ENCODE measurements at regions not wholly inside any gene's neighbourhood (a gene's known extent, or its start where the extent isn't known, plus 50 kb on each side); places are given as distances from the start of the nearest gene placed in this dataset.

DNA sequence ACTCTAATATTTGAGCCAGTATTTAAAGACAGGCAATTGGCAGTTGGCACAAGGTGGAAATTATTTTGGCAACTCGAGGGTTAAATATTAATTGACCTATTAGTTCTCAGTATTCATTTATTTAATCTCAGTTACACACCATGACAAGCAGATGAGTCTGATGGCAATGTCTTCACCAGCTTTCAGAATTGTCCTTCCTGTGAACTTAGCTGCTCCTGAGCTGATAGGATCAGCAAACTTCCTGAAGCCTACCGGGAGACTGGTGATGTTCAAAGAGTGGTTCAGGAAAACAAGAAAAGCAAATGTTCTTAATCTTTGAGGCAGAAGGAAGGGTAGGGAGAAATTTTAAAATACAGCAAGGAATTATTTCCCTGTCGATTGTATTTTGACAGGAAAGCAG lies 522.2 kb downstream of the SOX2 start:
- Mint-ChIP-seq H3K36me3 (ENCODE audit: low read depth) (no peaks in the 10 kb centered on the region), H3K4me3 (no peak overlapping the region), H3K9me3 (no peaks in the 10 kb centered on the region), H3K27me3 (ENCODE audit: low read depth) (no peaks in the 10 kb centered on the region), H3K4me1 (ENCODE audit: low read depth) (no peaks in the 10 kb centered on the region), H3K27ac (no peak overlapping the region)
- DNase-seq (ENCODE audit: low spot score) = no peak

DNA sequence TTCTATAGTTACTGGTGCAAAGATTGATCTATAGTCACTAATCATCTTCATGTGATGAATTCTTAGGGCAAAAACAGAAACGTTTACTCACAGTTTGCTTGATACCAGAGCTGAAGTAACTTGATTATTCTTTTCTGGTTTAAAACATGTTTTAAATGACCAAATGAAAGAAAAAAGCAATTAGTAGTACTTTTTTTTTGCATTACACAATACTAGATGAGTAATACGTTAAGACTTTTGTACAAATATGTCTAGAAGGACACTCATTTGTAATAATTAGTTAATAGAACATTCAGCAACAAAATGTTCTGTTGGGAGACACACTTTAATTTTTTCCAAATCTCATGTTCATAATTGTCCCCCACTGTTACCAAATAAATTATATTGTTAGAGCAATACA lies 523.2 kb downstream of the SOX2 start:
- no peaks in the 10 kb centered on the region for H3K4me1 Mint-ChIP-seq (ENCODE audit: low read depth)
- H3K9me3 Mint-ChIP-seq = no peaks in the 10 kb centered on the region
- DNase-seq (ENCODE audit: low spot score) = no peak
- H3K4me3 Mint-ChIP-seq = no peak overlapping the region
- no peak overlapping the region for H3K27ac Mint-ChIP-seq
- no peaks in the 10 kb centered on the region for H3K36me3 Mint-ChIP-seq (ENCODE audit: low read depth)
- no peaks in the 10 kb centered on the region for H3K27me3 Mint-ChIP-seq (ENCODE audit: low read depth)

DNA sequence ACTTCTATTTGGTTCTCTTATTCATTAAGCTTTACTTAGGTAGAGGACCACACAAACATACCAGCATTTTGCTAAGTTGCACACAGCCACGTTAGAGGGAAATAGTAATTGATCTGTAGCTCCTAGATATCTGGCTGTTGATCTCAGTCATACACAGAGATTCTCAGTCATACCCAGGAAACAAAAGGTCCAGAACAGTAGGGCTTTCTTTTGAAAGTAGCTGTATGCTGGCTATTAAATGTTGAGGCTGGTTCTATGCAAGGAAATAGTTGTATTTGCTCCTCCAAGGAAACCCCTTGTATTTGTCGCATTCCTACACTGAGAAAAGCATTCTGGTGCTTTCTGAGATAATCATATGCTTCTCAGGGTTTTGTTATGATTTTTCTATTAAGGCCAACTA lies 523.8 kb downstream of the SOX2 start:
- H3K36me3 Mint-ChIP-seq (ENCODE audit: low read depth) = no peaks in the 10 kb centered on the region
- DNase-seq (ENCODE audit: low spot score) = no peak

DNA sequence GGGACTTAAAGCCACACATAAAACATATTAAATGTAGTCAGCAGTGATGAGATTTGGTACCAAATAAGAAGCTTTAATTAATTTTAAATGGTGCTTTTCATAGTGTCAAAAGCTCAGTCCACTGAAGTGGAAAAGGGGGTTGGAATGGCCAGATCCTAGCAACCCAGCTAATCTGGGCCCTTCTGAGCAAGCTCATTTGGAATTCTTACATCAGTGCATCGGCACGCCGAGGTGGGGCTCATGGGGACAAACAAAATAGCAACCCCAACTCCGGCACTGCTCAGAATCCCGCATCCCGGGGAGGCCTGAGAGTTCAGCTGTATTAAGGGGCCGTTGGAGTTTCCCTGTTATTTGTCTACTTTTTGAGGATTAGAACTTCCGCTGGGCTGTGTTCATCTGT lies 526.4 kb downstream of the SOX2 start:
- no peak overlapping the region for H3K4me3 Mint-ChIP-seq
- H3K4me1 Mint-ChIP-seq (ENCODE audit: low read depth) = no peaks in the 10 kb centered on the region
- H3K27ac Mint-ChIP-seq = no peak overlapping the region
- H3K9me3 Mint-ChIP-seq = no peaks in the 10 kb centered on the region
- no peaks in the 10 kb centered on the region for H3K27me3 Mint-ChIP-seq (ENCODE audit: low read depth)
- H3K36me3 Mint-ChIP-seq (ENCODE audit: low read depth) = no peaks in the 10 kb centered on the region
- DNase-seq (ENCODE audit: low spot score) = no peak

More for the DNA sequence above, 523.8 kb downstream of the SOX2 start:
- Mint-ChIP-seq H3K9me3 (no peaks in the 10 kb centered on the region), H3K27ac (no peak overlapping the region), H3K27me3 (ENCODE audit: low read depth) (no peaks in the 10 kb centered on the region), H3K4me3 (no peak overlapping the region), H3K4me1 (ENCODE audit: low read depth) (no peaks in the 10 kb centered on the region)

DNA sequence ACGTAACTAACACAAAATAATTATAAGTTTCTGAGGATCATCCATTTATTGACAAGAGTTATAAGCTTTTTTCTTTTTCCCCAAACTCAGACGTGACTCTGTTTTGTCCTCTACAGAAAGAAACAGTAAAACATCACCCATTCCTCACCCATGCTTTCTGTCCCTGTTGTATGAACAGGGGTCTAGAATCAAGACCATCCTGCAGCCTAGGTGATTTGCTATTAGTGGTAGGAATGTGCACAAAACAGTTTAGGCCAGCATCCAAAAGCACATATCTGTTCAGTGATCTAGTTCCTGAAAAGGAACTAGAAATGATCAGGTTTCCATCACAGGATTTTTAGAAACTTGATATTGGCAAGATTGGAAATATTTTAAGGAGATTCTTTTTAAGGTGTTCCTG lies 527.6 kb downstream of the SOX2 start:
- DNase-seq (ENCODE audit: low spot score) = no peak
- H3K9me3 Mint-ChIP-seq = no peaks in the 10 kb centered on the region
- H3K36me3 Mint-ChIP-seq (ENCODE audit: low read depth) = no peaks in the 10 kb centered on the region
- H3K4me1 Mint-ChIP-seq (ENCODE audit: low read depth) = no peaks in the 10 kb centered on the region
- no peak overlapping the region for H3K27ac Mint-ChIP-seq
- no peak overlapping the region for H3K4me3 Mint-ChIP-seq
- H3K27me3 Mint-ChIP-seq (ENCODE audit: low read depth) = no peaks in the 10 kb centered on the region

DNA sequence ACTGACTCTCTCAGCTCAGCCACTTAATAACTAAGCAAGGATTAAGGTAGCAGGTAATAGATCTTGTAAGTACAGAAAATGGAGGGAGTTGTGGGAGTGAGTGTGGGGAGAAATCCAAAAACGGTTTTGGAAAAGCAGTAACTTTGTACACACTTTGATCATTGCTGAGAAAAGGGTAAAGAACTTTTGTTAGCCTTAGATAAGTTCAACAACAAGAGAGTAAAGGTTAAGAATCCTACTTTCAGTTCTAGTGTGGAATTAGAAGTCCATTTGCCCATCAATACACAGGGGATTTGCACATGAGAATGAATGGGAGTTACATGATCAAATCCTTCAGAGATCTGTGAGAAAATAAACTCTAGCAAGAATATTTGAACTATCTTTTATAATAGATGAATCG lies 528.7 kb downstream of the SOX2 start:
- no peaks in the 10 kb centered on the region for H3K9me3 Mint-ChIP-seq
- H3K4me1 Mint-ChIP-seq (ENCODE audit: low read depth) = no peaks in the 10 kb centered on the region

DNA sequence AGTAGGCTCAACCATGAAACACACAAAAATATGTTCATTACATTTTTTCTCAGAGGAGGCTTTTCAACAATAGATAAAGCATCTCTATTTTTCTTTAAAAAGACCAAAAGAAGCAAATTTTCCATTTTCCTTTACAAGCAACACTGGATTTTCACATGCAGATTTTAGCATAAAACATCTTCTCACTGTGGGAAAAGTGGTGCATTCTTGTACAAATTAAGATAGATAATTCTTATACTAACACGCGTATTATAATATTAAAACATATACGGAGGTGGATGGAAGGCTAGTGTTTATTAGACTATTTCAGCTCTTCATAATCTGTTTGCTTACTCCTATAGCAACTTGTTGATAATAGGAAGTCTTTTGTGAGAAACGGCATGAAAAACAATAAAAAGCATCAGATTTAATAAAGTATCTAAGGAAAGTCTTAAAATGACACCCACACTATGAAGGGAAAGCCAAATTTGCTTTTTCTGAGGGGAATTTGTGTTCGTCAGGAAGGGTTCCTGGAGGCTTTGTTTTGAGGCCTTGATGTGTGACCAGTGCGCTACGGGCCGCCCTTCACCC lies 529.6 kb downstream of the SOX2 start:
- no peak overlapping the region for H3K27ac Mint-ChIP-seq
- no peak for DNase-seq (ENCODE audit: low spot score)
- H3K27me3 Mint-ChIP-seq (ENCODE audit: low read depth) = no peaks in the 10 kb centered on the region
- H3K36me3 Mint-ChIP-seq (ENCODE audit: low read depth) = no peaks in the 10 kb centered on the region
- no peaks in the 10 kb centered on the region for H3K9me3 Mint-ChIP-seq
- no peaks in the 10 kb centered on the region for H3K4me1 Mint-ChIP-seq (ENCODE audit: low read depth)
- no peak overlapping the region for H3K4me3 Mint-ChIP-seq

More for the DNA sequence above, 528.7 kb downstream of the SOX2 start:
- Mint-ChIP-seq H3K4me3 (no peak overlapping the region), H3K27ac (no peak overlapping the region), H3K27me3 (ENCODE audit: low read depth) (no peaks in the 10 kb centered on the region), H3K36me3 (ENCODE audit: low read depth) (no peaks in the 10 kb centered on the region)
- DNase-seq (ENCODE audit: low spot score) = no peak

DNA sequence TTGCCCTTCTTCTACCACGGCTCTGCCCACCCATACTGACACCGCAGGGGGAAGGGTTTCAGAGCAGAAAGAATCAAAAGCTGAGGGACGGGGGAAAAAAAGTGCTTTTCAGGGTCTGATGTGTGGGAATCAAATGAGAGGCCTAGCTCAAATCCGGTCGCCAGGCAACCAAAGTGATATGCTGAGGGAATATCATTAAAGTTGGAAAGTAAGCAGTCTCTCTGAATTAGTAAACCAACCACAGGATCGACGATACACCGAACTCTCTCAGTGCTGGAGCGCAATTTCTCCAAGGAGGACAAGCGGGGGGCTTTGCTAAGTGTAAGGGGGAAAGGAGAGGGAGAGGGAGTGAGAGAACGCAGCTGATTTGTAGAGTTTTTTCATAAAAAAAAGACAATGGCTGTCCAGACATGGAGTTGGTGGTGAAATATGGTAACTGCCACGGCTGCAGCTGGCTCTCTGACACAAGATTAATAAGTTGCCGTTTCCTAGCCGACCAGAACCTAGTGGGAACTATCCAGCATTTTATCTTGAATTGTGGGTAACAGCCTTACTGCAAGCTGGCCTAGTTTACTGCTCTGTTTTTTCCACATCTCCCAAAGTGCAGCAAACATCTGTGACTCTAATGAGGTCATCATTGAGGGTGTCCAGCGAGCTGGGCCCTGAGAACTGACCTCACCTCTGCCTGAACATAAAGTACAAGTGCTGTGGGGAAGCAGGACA lies 530.2 kb downstream of the SOX2 start:
- no peak for DNase-seq (ENCODE audit: low spot score)
- no peak overlapping the region for H3K27ac Mint-ChIP-seq

DNA sequence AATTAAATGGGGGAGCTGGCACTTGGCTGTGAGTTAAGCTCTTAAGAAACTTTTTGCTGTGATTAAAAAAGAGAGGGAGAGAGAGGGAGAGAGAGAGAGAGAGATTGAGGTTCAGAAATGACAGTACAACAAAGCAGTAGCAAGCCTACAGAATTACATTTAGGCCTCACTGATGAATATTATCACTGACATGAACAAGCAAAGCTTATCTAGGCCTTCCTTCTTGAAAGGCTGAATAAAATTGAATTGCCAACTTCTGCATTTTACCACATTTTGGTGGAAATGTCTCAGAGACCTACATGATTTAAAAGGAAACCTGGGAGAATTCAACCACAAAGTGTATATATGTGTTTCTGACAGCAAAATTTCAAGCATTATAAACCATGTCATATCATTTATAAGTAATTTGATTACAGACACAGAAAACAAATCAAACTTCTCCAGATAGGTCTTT lies 530.8 kb downstream of the SOX2 start:
- no peaks in the 10 kb centered on the region for H3K27me3 Mint-ChIP-seq (ENCODE audit: low read depth)
- no peak overlapping the region for H3K27ac Mint-ChIP-seq
- DNase-seq (ENCODE audit: low spot score) = no peak
- no peaks in the 10 kb centered on the region for H3K36me3 Mint-ChIP-seq (ENCODE audit: low read depth)
- H3K4me1 Mint-ChIP-seq (ENCODE audit: low read depth) = no peaks in the 10 kb centered on the region
- H3K4me3 Mint-ChIP-seq = no peak overlapping the region
- H3K9me3 Mint-ChIP-seq = no peaks in the 10 kb centered on the region

More for the DNA sequence above, 530.2 kb downstream of the SOX2 start:
- Mint-ChIP-seq H3K4me1 (ENCODE audit: low read depth) (no peaks in the 10 kb centered on the region), H3K36me3 (ENCODE audit: low read depth) (no peaks in the 10 kb centered on the region), H3K27me3 (ENCODE audit: low read depth) (no peaks in the 10 kb centered on the region), H3K9me3 (no peaks in the 10 kb centered on the region), H3K4me3 (no peak overlapping the region)

DNA sequence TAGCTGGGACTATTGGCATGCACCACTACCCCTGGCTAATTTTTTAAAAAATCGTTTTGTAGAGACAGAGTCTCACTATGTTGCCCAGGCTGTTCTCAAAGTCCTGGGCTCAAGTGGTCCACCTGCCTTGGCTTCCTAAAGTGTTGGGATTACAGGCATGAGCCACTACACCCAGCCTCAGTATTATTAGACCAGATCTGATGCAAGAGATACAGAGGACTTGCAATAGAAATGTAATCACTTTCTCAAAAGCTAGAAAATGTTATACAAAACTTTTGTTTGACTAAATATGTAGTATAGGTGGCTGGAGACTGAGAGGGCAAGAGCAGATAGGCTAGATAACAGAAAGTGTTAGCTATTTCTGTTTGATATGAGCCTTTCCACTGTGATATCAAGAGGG lies 531.9 kb downstream of the SOX2 start:
- H3K4me1 Mint-ChIP-seq (ENCODE audit: low read depth) = no peaks in the 10 kb centered on the region
- no peak for DNase-seq (ENCODE audit: low spot score)
- H3K4me3 Mint-ChIP-seq = no peak overlapping the region
- H3K27ac Mint-ChIP-seq = no peak overlapping the region
- H3K9me3 Mint-ChIP-seq = no peaks in the 10 kb centered on the region
- H3K36me3 Mint-ChIP-seq (ENCODE audit: low read depth) = no peaks in the 10 kb centered on the region
- no peaks in the 10 kb centered on the region for H3K27me3 Mint-ChIP-seq (ENCODE audit: low read depth)

DNA sequence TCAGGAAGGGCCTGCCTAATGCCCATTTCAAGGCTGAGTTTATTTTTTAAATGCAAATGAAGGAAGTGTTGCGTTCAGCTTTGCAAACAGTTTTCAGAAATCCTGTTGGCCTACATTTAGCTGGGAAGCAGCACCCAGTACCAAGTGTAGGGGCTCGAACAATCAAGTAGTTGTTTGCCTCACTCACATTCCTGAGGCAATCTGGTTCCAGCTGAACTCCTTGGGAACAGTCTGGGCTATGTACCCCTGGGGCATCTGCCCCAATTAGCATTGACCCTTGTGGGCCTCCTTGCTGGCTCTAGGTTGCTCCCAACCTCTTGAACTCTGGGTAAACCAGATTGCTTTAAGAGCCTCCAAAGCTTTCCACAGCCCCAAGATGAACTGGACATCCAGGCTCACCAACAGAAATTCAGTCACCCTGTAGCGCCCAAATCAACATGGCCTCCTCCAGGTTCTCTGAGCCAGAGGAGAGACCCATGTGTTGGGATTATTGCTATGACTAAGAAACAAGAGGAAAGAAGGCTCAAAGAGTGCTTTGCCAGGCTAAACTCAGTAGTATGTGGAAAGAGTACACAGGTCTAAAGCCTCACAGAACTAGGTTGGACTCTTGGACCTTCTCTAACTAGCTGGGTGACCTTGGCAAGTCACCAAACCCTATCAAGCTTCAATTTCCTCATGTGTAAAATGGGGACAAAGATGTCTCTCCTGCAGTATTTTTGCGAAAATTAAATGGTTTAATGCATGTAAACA lies 532.7 kb downstream of the SOX2 start:
- Mint-ChIP-seq H3K9me3 (no peaks in the 10 kb centered on the region), H3K27me3 (ENCODE audit: low read depth) (no peaks in the 10 kb centered on the region), H3K27ac (no peak overlapping the region), H3K4me3 (no peak overlapping the region), H3K4me1 (ENCODE audit: low read depth) (no peaks in the 10 kb centered on the region), H3K36me3 (ENCODE audit: low read depth) (no peaks in the 10 kb centered on the region)
- DNase-seq (ENCODE audit: low spot score) = no peak

DNA sequence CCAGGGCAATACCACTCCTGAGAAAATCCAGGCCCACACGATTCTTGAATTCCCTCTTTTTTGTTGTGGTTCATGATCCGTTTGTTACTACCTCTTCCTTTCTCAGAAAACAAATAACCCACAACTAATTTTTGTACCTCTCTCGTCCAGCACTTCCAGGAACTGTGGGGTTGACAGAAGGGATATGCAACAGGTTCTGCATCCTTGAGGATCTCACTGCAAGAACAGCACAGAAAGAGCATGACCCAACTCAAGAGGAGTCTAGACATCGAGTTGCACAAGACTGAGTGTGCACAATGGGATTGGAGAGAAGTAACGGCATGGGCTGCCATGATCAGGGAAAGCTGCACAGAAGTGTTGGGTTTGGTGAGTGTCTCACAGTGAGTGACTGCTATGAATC lies 533.3 kb downstream of the SOX2 start:
- H3K27me3 Mint-ChIP-seq (ENCODE audit: low read depth) = no peaks in the 10 kb centered on the region
- DNase-seq (ENCODE audit: low spot score) = no peak
- H3K36me3 Mint-ChIP-seq (ENCODE audit: low read depth) = no peaks in the 10 kb centered on the region
- no peak overlapping the region for H3K27ac Mint-ChIP-seq
- H3K9me3 Mint-ChIP-seq = no peaks in the 10 kb centered on the region
- H3K4me3 Mint-ChIP-seq = no peak overlapping the region
- no peaks in the 10 kb centered on the region for H3K4me1 Mint-ChIP-seq (ENCODE audit: low read depth)

DNA sequence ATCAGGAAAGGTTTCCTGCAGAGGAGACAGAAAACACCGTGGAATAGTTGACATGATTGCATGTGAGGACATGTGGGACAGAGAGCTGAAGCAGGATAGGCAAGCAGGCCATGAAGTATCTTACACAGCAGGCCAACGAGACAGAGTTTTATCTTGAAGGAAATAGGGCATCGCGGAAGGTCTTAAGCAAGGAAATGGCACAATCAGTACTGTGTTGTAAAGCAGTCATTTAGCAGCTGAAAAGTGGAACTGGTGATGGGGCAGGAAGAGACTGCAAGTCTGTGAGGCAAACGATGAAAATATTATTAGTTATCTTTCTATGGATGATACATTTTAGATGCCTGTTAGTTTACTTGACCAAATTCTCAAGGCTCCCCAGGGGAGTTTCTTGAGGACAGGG lies 535.1 kb downstream of the SOX2 start:
- DNase-seq (ENCODE audit: low spot score) = no peak
- no peaks in the 10 kb centered on the region for H3K9me3 Mint-ChIP-seq
- H3K4me3 Mint-ChIP-seq = no peak overlapping the region
- no peak overlapping the region for H3K27ac Mint-ChIP-seq
- no peaks in the 10 kb centered on the region for H3K27me3 Mint-ChIP-seq (ENCODE audit: low read depth)
- H3K36me3 Mint-ChIP-seq (ENCODE audit: low read depth) = no peaks in the 10 kb centered on the region
- H3K4me1 Mint-ChIP-seq (ENCODE audit: low read depth) = no peaks in the 10 kb centered on the region

DNA sequence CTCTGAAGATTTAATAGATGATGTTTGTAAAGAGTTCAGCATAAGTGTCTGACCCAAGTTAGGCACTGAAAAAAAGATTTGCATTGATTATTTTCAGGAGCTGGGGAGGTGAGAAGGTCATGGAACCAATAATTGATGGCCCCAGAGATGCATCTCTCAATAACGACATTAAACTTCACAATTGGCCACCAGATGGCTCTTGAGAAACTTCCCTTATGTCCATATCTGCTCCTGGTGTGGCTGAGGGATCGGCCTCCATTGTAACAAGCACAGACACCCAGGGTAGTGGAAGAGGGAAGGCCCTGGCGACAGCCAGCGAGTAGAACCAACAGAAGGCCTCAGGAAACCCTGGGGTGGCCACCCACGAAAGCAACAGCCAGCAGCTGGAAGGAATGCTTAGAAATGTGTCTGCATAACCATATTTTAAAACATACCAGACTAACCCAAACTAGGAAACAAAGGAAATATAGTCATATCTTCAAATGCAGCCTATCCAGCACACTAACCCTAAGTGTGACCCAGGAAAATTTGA lies 536.7 kb downstream of the SOX2 start:
- no peak for DNase-seq (ENCODE audit: low spot score)
- no peaks in the 10 kb centered on the region for H3K36me3 Mint-ChIP-seq (ENCODE audit: low read depth)
- no peaks in the 10 kb centered on the region for H3K4me1 Mint-ChIP-seq (ENCODE audit: low read depth)
- H3K27ac Mint-ChIP-seq = no peak overlapping the region
- H3K9me3 Mint-ChIP-seq = no peaks in the 10 kb centered on the region
- no peak overlapping the region for H3K4me3 Mint-ChIP-seq
- H3K27me3 Mint-ChIP-seq (ENCODE audit: low read depth) = no peaks in the 10 kb centered on the region
